A549 (cell line): ENCODE measurements at regions not wholly inside any gene's neighbourhood (a gene's known extent, or its start where the extent isn't known, plus 50 kb on each side); places are given as distances from the start of the nearest gene placed in this dataset.

Source experiments
- MAX ChIP-seq: IDR thresholded peaks from 2 replicates; pipeline ENCODE4 v1.6.1; 2012
- POLR2A ChIP-seq: IDR thresholded peaks from 2 replicates; pipeline ENCODE4 v1.6.1; 2012; ENCODE audit warnings: mild to moderate bottlenecking, low read length
- RAD21 ChIP-seq, 2 experiments: fragments of >200 bp in 1 of 2; sonication (Bioruptor Twin) in 1 of 2; formaldehyde crosslinking in 1 of 2; IDR thresholded peaks in 1 of 2; conservative IDR thresholded peaks in 1 of 2; 2 replicates in 1 of 2; 3 replicates in 1 of 2; pipeline ENCODE4 v1.6.1; 2012 to 2018; ENCODE audit warnings: inconsistent platforms in 1 of 2

GRCh38 chr17:77372444-77373298, 231.9 kb downstream of the SEC14L1 start:
- TF ChIP-seq MAX = no peak
- no peak for TF ChIP-seq POLR2A
- no peak for TF ChIP-seq RAD21 (conservative IDR thresholded peaks at IDR 0.05 in 1 of 2, IDR thresholded peaks at IDR 0.05 in 1 of 2)
